ENCODE measurements at regions not wholly inside any gene's neighbourhood (a gene's known extent, or its start where the extent isn't known, plus 50 kb on each side); places are given as distances from the start of the nearest gene placed in this dataset.

- TF ChIP-seq, protein P1, sequence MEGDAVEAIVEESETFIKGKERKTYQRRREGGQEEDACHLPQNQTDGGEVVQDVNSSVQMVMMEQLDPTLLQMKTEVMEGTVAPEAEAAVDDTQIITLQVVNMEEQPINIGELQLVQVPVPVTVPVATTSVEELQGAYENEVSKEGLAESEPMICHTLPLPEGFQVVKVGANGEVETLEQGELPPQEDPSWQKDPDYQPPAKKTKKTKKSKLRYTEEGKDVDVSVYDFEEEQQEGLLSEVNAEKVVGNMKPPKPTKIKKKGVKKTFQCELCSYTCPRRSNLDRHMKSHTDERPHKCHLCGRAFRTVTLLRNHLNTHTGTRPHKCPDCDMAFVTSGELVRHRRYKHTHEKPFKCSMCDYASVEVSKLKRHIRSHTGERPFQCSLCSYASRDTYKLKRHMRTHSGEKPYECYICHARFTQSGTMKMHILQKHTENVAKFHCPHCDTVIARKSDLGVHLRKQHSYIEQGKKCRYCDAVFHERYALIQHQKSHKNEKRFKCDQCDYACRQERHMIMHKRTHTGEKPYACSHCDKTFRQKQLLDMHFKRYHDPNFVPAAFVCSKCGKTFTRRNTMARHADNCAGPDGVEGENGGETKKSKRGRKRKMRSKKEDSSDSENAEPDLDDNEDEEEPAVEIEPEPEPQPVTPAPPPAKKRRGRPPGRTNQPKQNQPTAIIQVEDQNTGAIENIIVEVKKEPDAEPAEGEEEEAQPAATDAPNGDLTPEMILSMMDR (conservative IDR thresholded peaks at IDR 0.05) = no peak
- TF ChIP-seq ZFX (IDR thresholded peaks at IDR 0.05) = no peak
Measured at GRCh38 chr9:85199866-85200495, 530.5 kb downstream of the NTRK2 start.
